Transverse colon (tissue), 4 donors: ENCODE measurements at regions not wholly inside any gene's neighbourhood (a gene's known extent, or its start where the extent isn't known, plus 50 kb on each side); places are given as distances from the start of the nearest gene placed in this dataset.

Source experiments
- DNase-seq: peaks from one replicate; pipeline ENCODE4 v3.0.0-alpha.2; 2019
- H3K27ac ChIP-seq, 4 donors: fragments of 200-600 bp; sonication (generic); 2 replicates each; pipeline ENCODE4 v1.5.1; 2016 to 2018; ENCODE audit warnings: inconsistent platforms in 4 of 4
- H3K27me3 ChIP-seq: fragments of 200-600 bp; sonication (generic); 2 replicates; pipeline ENCODE4 v1.5.1; 2017; ENCODE audit warnings: inconsistent platforms
- H3K36me3 ChIP-seq, 4 donors: fragments of 200-600 bp; sonication (generic); 2 replicates each; pipeline ENCODE4 v1.5.1; 2017 to 2019; ENCODE audit warnings: inconsistent platforms in 4 of 4
- H3K4me1 ChIP-seq, 4 donors: fragments of 200-600 bp; sonication (generic); 2 replicates each; pipeline ENCODE4 v1.5.1; 2017 to 2020; ENCODE audit warnings: inconsistent platforms in 4 of 4
- H3K4me3 ChIP-seq, 4 donors: fragments of 200-600 bp; sonication (generic); 1 replicate in 1 of 4; 2 replicates in 3 of 4; pipeline versions ENCODE4 v1.5.1 to v1.6.1; 2017 to 2019; ENCODE audit warnings: inconsistent platforms in 4 of 4
- H3K9me3 ChIP-seq, 2 donors: fragments of 200-600 bp; sonication (generic); 2 replicates each; pipeline ENCODE4 v1.5.1; 2017 to 2019; ENCODE audit warnings: inconsistent platforms in 2 of 2
- CTCF ChIP-seq, 5 experiments: fragments of 200-600 bp in 3 of 5; fragments of 450-650 bp in 2 of 5; sonication (generic) in 3 of 5; IDR thresholded peaks; 1 replicate in 2 of 5; 2 replicates in 3 of 5; pipeline ENCODE4 v1.5.1; 2016 to 2017; ENCODE audit warnings: antibody characterized with exemption in 5 of 5, inconsistent platforms in 3 of 5, mild to moderate bottlenecking in 2 of 5, moderate library complexity in 1 of 5
- EP300 ChIP-seq: sonication (generic); formaldehyde crosslinking; IDR thresholded peaks from one replicate; pipeline ENCODE4 v1.6.1; 2017; ENCODE audit warnings: antibody characterized with exemption, low read depth
- POLR2A ChIP-seq: fragments of 450-650 bp; IDR thresholded peaks from one replicate; pipeline ENCODE4 v1.6.1; 2016; ENCODE audit warnings: antibody characterized with exemption, mild to moderate bottlenecking, moderate library complexity
- POLR2AphosphoS5 ChIP-seq, 3 donors: sonication (generic); formaldehyde crosslinking; IDR thresholded peaks; one replicate each; pipeline ENCODE4 v1.6.1; 2016; ENCODE audit warnings: antibody characterized with exemption in 3 of 3
- WGBS, 2 donors: methylation state at CpG; one replicate each; pipeline ENCODE4 v1.1.5; 2018; ENCODE audit warnings: low coverage in 1 of 2; 5-methylcytosine and 5-hydroxymethylcytosine counted together
- in situ Hi-C, 4 donors: fragments of 200-750 bp; cut with MboI; loops; one replicate each; pipeline versions ENCODE4 v1.15.0 to v1.15.1; 2017; ENCODE audit warnings: low sequenced_read_pairs in 3 of 4, low pct_ligation_motif_present in 1 of 4, low pct_unique_long_range_greater_than_20kb in 1 of 4
- intact Hi-C: fragments of 100-400 bp; cut with DNase I; formaldehyde crosslinking; loops from one replicate; pipeline ENCODE4 v1.15.1; 2023; ENCODE audit warnings: low total_unique reads

DNA sequence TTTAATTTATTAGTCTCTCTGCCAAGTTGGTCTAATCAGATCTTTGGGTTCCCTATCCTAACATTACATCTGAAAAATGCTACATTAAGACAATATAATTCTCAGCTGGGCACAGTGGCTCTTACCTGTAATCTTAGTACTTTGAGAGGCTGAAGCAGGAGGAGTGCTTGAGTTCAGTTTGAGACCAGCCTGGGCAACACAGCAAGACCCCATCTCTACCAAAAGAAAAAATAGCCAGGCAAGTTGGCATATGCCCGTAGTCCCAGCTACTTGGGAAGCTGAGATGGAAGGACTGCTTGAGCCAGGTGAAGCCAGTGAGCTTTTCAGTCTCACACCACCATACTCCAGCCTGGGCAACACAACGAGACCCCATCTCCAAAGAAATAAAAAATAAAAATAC lies 95.0 kb downstream of the KLF12 start:
- H3K36me3 ChIP-seq = no peaks in the 10 kb centered on the region
- no peak for TF ChIP-seq CTCF (IDR thresholded peaks at IDR 0.05)
- no peak for TF ChIP-seq POLR2A
- TF ChIP-seq POLR2AphosphoS5 (IDR thresholded peaks at IDR 0.05) = no peak
- no peak for TF ChIP-seq EP300
- H3K4me3 ChIP-seq = no peak overlapping the region
- no peak overlapping the region for H3K27ac ChIP-seq
- in situ Hi-C loops = no loop called here
- 95 to 100% methylated on average over 2 of the region's 2 CpGs for WGBS, 2 donors
- intact Hi-C loops = no loop called here
- H3K27me3 ChIP-seq = no peaks in the 10 kb centered on the region
- no peaks in the 10 kb centered on the region for H3K9me3 ChIP-seq
- DNase-seq = no peak
- H3K4me1 ChIP-seq = no peaks in the 10 kb centered on the region

- intact Hi-C loops = no loop called here
- Histone ChIP-seq H3K27me3 (no peaks in the 10 kb centered on the region), H3K36me3 (no peaks in the 10 kb centered on the region), H3K27ac (no peak overlapping the region), H3K4me3 (no peak overlapping the region), H3K4me1 (no peaks in the 10 kb centered on the region), H3K9me3 (no peaks in the 10 kb centered on the region)
- no peak for DNase-seq
- in situ Hi-C loops = no loop called here
- TF ChIP-seq POLR2AphosphoS5 (IDR thresholded peaks at IDR 0.05) (no peak), EP300 (no peak), POLR2A (no peak), CTCF (IDR thresholded peaks at IDR 0.05) (no peak)
Observed at GRCh38 chr13:74037762-74038161, 96.4 kb downstream of the KLF12 start.

- in situ Hi-C loops = no loop called here
- H3K36me3 ChIP-seq = no peaks in the 10 kb centered on the region
- no peak for DNase-seq
- H3K4me1 ChIP-seq = no peaks in the 10 kb centered on the region
- TF ChIP-seq CTCF (IDR thresholded peaks at IDR 0.05) (no peak), EP300 (no peak), POLR2A (no peak), POLR2AphosphoS5 (IDR thresholded peaks at IDR 0.05) (no peak)
- no peaks in the 10 kb centered on the region for H3K27me3 ChIP-seq
- H3K27ac ChIP-seq = no peak overlapping the region
- H3K9me3 ChIP-seq = no peaks in the 10 kb centered on the region
- WGBS, 2 donors = 96 to 100% methylated on average over 1 to 2 of the region's 2 CpGs
- intact Hi-C loops = no loop called here
- no peak overlapping the region for H3K4me3 ChIP-seq
Observed at GRCh38 chr13:74036373-74036772, 97.8 kb downstream of the KLF12 start.

GRCh38 chr13:74035896-74036295 lies 98.3 kb downstream of the KLF12 start:
- TF ChIP-seq EP300 = no peak
- no peak for TF ChIP-seq POLR2A
- no peak for TF ChIP-seq POLR2AphosphoS5 (IDR thresholded peaks at IDR 0.05)
- no peak for TF ChIP-seq CTCF (IDR thresholded peaks at IDR 0.05)
- Histone ChIP-seq H3K36me3 (no peaks in the 10 kb centered on the region), H3K27me3 (no peaks in the 10 kb centered on the region), H3K4me3 (no peak overlapping the region), H3K4me1 (no peaks in the 10 kb centered on the region), H3K9me3 (no peaks in the 10 kb centered on the region), H3K27ac (no peak overlapping the region)
- no peak for DNase-seq
- intact Hi-C loops (no loop called here), in situ Hi-C loops (no loop called here)
- WGBS, 2 donors = 93 to 97% methylated on average over 3 of the region's 3 CpGs
